ENCODE measurements at regions not wholly inside any gene's neighbourhood (a gene's known extent, or its start where the extent isn't known, plus 50 kb on each side); places are given as distances from the start of the nearest gene placed in this dataset.
"Not testable (repeated sequence)": the region's sequence is repeated elsewhere in the genome, so short reads cannot be mapped to it uniquely, and the experiment has no call there.

DNA sequence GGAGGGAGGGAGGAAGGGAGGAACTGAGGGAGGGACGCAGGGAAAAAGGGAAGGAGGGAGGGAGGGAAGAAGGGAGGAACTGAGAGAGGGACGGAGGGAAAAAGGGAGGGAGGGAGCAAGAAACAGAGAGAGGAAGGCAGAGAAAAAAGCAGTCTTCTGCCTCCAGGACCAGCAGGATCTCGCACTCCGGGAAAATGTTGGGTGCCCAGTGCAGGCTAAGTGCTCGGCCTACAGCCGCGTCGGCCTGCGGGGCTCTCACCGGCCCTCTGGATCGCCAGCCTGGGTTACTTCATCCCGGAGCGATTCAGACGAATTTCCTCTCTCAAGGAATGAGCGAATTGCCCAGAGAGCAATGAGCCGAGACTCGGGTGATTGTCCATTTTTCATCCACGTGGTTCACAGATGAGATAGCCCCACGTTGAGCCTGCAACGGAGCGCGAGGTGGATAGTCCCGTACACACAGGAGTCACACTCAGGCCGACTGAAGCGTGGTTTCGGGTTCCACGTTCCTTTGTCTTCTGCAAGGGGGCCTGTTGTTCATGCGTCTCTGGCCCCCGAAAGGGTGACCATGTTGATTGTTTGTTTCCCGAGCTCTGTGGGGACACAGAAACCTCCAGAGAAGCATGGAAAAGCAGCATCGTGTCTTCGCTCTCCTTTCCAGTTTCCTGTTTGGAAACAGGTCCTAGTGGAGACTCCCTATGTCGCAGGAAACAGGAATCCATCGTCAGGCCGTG is 1937.1 kb upstream of the DEFB115 start:
- not testable (repeated sequence) for DNase-seq

GRCh38 chr20:29323631-29324515 is 1933.6 kb upstream of the DEFB115 start:
- DNase-seq, result not testable (repeated sequence)

GRCh38 chr20:29324516-29325303 is 1932.8 kb upstream of the DEFB115 start:
- DNase-seq, result not testable (repeated sequence)

DNA sequence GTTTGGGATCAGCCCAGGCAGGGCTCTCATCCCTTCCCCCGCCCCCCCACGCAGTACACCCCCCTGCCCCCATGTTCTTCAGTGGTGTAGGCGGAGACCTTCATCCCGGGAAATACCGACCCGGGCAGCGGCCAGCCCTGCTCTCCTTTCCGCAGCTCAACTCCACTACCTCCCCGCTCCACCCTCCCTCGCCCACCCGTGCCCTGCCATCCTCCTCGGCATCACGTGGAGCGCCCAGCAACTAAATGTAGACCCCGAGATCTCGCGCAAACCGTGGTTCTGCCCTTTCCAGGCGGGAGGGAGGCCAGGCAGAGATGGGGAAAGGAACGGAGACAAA is 1932.2 kb upstream of the DEFB115 start:
- no peak for DNase-seq

DNA sequence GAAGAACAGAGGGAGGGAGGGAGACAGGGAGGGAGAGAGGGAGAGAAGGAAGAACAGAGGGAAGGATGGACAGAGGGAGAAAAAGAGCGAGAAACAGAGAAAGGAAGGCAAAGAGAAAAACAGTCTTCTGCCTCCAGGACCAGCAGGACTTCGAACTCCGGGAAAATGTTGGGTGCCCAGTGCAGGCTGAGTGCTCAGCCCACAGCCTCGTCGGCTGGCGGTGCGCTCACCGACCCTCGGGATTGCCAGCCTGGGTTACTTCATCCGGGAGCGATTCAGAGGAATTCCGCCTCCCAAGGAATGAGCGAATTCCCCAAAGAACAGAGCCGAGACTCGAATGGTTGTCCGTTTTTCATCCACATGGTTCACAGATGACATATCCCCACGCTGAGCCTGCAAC is 1931.7 kb upstream of the DEFB115 start:
- DNase-seq, result not testable (repeated sequence)

- DNase-seq, result no peak
Measured at GRCh38 chr20:29326376-29327070, 1930.9 kb upstream of the DEFB115 start.

DNA sequence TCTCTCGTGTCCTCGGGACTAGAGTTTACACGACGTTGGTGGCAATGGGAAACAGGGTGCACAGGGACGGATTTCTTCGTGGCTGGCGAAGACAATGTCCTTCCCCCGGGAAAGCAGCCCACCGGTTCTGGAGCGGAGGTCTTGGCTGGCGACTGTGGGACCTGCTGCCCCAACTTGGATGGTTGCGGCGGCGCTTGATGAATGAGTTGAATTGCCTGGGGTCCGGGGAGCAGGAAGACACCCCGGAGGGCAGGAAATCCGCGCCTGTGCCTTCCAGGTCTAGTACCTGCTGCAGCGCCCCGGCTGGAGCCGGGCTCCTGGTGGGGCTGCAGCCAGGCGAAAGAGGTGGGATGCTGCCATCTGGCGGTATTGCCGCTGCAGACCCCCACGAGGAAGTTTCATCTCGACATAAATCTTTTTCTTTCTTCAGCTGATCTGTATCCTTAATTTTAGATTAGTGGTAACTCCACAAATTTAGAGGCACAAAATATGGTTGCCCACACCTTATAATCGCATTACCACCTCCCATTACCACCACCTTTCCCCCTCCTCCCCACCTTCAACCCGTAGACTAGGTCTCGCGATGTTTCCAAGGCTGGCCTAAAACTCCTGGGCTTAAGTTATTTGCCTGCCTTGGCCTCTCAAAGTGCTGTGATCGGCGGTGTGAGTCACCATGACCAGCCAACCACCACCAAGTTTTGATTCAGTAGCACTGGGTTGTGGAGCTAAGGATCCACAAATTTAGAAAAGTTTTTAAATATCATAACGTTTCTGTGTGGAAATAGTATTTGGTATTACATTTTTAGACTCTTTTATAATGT is 1929.7 kb upstream of the DEFB115 start:
- peak in 2 of 5 experiments; percentile 37 to 38 for DNase-seq

GRCh38 chr20:29330429-29331115 is 1926.9 kb upstream of the DEFB115 start:
- DNase-seq, result peak in 1 of 5 experiments; percentile 31

DNA sequence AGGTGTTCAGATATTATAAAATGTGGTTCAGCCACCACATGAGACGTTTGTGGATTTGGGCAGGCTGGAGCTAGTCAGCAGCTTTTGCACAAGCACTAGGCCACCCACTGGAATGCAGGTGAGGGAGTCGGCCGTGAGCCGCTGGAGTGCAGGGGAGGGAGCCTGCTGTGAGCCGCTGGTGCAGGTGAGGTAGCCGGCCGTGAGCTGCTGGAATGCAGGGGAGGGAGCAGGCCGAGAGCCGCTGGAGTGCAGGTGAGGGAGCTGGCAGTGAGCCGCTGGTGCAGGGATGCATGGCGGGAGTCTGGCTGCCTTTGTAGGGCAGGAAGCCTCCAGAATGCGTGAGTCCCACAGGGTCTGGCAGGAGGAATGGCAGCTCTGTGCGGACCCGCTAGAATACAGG is 1907.6 kb upstream of the DEFB115 start:
- DNase-seq, result no peak

GRCh38 chr20:29375937-29376336 is 1881.5 kb upstream of the DEFB115 start:
- DNase-seq, result not testable (repeated sequence)

- not testable (repeated sequence) for DNase-seq
Measured at GRCh38 chr20:29392853-29393252, 1864.6 kb upstream of the DEFB115 start.

DNA sequence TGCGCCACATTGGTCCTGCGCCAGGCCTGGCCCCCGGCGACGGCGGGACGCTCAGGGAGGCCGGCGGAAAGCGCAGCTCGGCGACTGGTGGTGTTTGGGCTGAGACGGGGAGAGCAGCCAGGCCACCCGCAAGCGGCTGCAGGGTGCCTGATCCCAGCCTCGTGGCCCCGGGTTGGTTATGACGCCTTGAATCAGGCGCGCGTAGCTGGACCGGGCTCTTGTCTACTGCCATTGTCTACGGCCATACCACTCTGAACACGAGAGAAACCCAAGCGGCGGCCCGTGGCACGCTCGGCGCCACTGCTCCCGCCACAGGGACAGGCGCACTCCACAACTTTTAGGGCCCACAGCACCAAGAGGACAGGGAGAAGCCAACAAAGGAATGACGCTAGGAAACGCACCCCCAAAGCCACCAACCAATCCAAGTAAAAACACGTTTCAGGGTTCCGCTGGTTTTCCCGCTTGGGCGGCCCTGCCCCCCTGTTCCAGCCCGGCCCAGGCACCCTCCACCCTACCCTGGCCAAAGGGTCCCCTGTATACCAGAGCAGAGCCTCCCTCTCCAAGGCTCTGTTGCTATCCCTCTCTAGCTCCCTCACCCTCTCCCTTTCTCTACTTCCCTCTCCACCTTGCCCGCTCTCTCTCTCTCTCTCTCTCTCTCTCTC is 1849.3 kb upstream of the DEFB115 start:
- DNase-seq, result no peak

DNA sequence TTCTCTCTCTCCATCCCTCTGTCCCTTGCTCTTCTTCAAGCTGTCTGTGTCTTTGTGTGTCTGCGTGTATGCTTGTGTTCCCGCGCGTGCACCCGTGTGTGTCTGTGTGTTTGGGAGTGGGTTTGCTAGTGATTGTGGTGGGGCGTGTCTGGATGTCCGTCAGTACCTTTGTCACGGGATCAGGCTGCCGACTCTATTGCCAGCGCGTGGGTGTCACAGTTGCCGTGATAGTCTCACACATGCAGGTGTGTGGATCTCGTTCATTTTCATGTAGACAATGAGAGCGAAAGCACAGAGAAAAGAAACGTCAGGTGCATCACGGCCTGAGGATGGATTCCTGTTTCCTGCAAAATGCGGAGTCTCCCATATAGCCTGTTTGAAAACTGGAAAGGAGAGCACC is 1848.8 kb upstream of the DEFB115 start:
- not testable (repeated sequence) for DNase-seq

GRCh38 chr20:29409160-29409689 is 1848.2 kb upstream of the DEFB115 start:
- not testable (repeated sequence) for DNase-seq

GRCh38 chr20:29409833-29410805 is 1847.3 kb upstream of the DEFB115 start:
- no peak for DNase-seq

- DNase-seq, result no peak
Measured at GRCh38 chr20:29410806-29411457, 1846.5 kb upstream of the DEFB115 start.

DNA sequence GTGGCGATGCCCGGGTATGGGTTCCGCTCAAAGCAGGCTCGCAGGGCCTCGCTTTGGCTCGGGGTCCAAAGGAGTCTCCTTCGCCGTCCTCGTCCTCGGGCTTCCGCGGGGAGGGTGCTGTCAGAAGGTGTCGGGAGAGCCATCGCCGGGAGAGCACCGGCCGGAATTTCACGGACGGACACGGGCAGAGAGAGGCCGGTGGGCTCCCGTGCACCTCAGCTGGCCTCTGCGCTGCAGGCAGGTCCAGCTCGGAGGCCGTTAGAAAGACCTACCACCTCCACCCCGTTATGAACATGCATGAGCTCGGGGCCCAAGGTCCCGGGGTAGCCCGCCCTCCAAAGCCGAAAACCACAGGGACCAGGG is 1846.0 kb upstream of the DEFB115 start:
- not testable (repeated sequence) for DNase-seq

- DNase-seq, result no peak
Measured at GRCh38 chr20:29419378-29419777, 1838.1 kb upstream of the DEFB115 start.

Measured in T-helper 2 cell (primary cell).